IMR-90 (cell line): ENCODE measurements at regions not wholly inside any gene's neighbourhood (a gene's known extent, or its start where the extent isn't known, plus 50 kb on each side); places are given as distances from the start of the nearest gene placed in this dataset.
A peak's percentile ranks its signal among the peaks of the same experiment; 100 is the strongest.

Experiments
- ATAC-seq: fragments of 200-7000 bp; cut with Tn5 transposase; 2 replicates; pipeline ENCODE4 v1.9.1; 2020; ENCODE audit warnings: low read depth, mild to moderate bottlenecking, moderate library complexity
- BruUV-seq: library from RNA; stranded (reverse); fragments of 400-500 nt; replicated peaks from 2 replicates; lab custom pipeline; 2021; lab: Mats Ljungman, UMichigan
- CTCF ChIA-PET: fragments of 300-600 bp; formaldehyde crosslinking; extraction: SDS; loops from one replicate; lab custom pipeline; 2021; ENCODE audit warnings: antibody characterized with exemption; lab: Yijun Ruan, JAX
- POLR2A ChIA-PET: fragments of 300-600 bp; sonication (Branson Sonifier 250); formaldehyde crosslinking; loops from one replicate; lab custom pipeline; 2022; ENCODE audit warnings: antibody characterized with exemption; ENCODE audit not compliant: unreplicated experiment; lab: Charles Lee
- DNase-seq: peaks from one replicate; pipeline ENCODE4 v3.0.0; 2013
- H2AFZ ChIP-seq: replicated peaks from 2 replicates; pipeline ENCODE3; 2013; ENCODE audit warnings: low read length, mild to moderate bottlenecking; ENCODE audit not compliant: poor library complexity
- H2AK5ac ChIP-seq: 2 replicates; pipeline ENCODE4 v1.6.1; 2013; ENCODE audit warnings: low read depth, low read length, inconsistent platforms
- H2AK9ac ChIP-seq: replicated peaks from 2 replicates; pipeline ENCODE3; 2013; ENCODE audit warnings: mild to moderate bottlenecking, low read depth, low read length, moderate library complexity; ENCODE audit not compliant: poor library complexity
- H2BK120ac ChIP-seq: 2 replicates; pipeline ENCODE4 v1.6.1; 2013; ENCODE audit warnings: low read depth, low read length, inconsistent platforms
- H2BK15ac ChIP-seq: 3 replicates; pipeline ENCODE4 v1.6.1; 2013; ENCODE audit warnings: low read depth, low read length, inconsistent platforms
- H2BK20ac ChIP-seq: 2 replicates; pipeline ENCODE4 v1.6.1; 2013; ENCODE audit warnings: low read depth, mild to moderate bottlenecking, inconsistent platforms, low read length, moderate library complexity
- H2BK5ac ChIP-seq: 2 replicates; pipeline ENCODE4 v1.6.1; 2013; ENCODE audit warnings: mild to moderate bottlenecking, low read depth, low read length, inconsistent platforms; ENCODE audit not compliant: poor library complexity, severe bottlenecking
- H3K14ac ChIP-seq: replicated peaks from 2 replicates; pipeline ENCODE4 v1.6.1; 2013; ENCODE audit warnings: low read depth, low read length, inconsistent platforms
- H3K18ac ChIP-seq: 2 replicates; pipeline ENCODE4 v1.6.1; 2013; ENCODE audit warnings: low read depth, low read length, control low read depth
- H3K23ac ChIP-seq: 2 replicates; pipeline ENCODE4 v1.6.1; 2013; ENCODE audit warnings: low read depth, low read length, inconsistent platforms
- H3K27ac ChIP-seq: 2 replicates; pipeline ENCODE4 v1.5.1; 2013; ENCODE audit warnings: mild to moderate bottlenecking, control low read depth, low read length; ENCODE audit not compliant: insufficient read depth
- H3K27me3 ChIP-seq: 2 replicates; pipeline ENCODE4 v1.6.1; 2013; ENCODE audit warnings: low read length; ENCODE audit not compliant: control insufficient read depth, insufficient read depth
- H3K36me3 ChIP-seq: 2 replicates; pipeline ENCODE4 v1.6.1; 2013; ENCODE audit warnings: low read length, mixed read lengths; ENCODE audit not compliant: control insufficient read depth, insufficient read depth
- H3K4ac ChIP-seq: 2 replicates; pipeline ENCODE4 v1.6.1; 2013; ENCODE audit warnings: low read depth, low read length, inconsistent platforms
- H3K4me1 ChIP-seq: 2 replicates; pipeline ENCODE4 v1.6.1; 2013; ENCODE audit warnings: low read length, mixed read lengths; ENCODE audit not compliant: control insufficient read depth, insufficient read depth
- H3K4me2 ChIP-seq: 2 replicates; pipeline ENCODE4 v1.6.1; 2013; ENCODE audit warnings: low read depth, mild to moderate bottlenecking, control low read depth, low read length, moderate library complexity
- H3K4me3 ChIP-seq: 2 replicates; pipeline ENCODE4 v1.5.1; 2013; ENCODE audit warnings: low read depth, mild to moderate bottlenecking, control low read depth, low read length, moderate library complexity; ENCODE audit not compliant: insufficient read depth
- H3K56ac ChIP-seq: 2 replicates; pipeline ENCODE4 v1.6.1; 2013; ENCODE audit warnings: low read length, inconsistent platforms; ENCODE audit not compliant: insufficient read depth; ENCODE audit errors: extremely low read depth
- H3K79me1 ChIP-seq, 2 experiments: 2 replicates each; pipeline ENCODE4 v1.6.1; 2013; ENCODE audit warnings: low read length in 2 of 2, inconsistent platforms in 1 of 2, low read depth in 1 of 2
- H3K9ac ChIP-seq: 2 replicates; pipeline ENCODE4 v1.6.1; 2013; ENCODE audit warnings: low read depth, low read length, control low read depth
- H3K9me1 ChIP-seq: 2 replicates; pipeline ENCODE4 v1.6.1; 2013; ENCODE audit warnings: low read length, inconsistent platforms; ENCODE audit not compliant: insufficient read depth
- H3K9me3 ChIP-seq: 2 replicates; pipeline ENCODE4 v1.6.1; 2013; ENCODE audit warnings: low read length; ENCODE audit not compliant: control insufficient read depth, insufficient read depth
- H4K20me1 ChIP-seq: 2 replicates; pipeline ENCODE4 v1.6.1; 2013; ENCODE audit warnings: low read length, inconsistent platforms; ENCODE audit not compliant: insufficient read depth
- H4K5ac ChIP-seq: 2 replicates; pipeline ENCODE4 v1.6.1; 2013; ENCODE audit warnings: mild to moderate bottlenecking, low read depth, low read length, control low read depth
- H4K8ac ChIP-seq, 2 experiments: 2 replicates each; pipeline ENCODE4 v1.6.1; 2013; ENCODE audit warnings: low read depth in 2 of 2, low read length in 2 of 2, control low read depth in 1 of 2, inconsistent platforms in 1 of 2
- H4K91ac ChIP-seq: 2 replicates; pipeline ENCODE4 v1.6.1; 2013; ENCODE audit warnings: low read depth, low read length, inconsistent platforms; ENCODE audit not compliant: insufficient read depth
- BHLHE40 ChIP-seq: fragments of 150-350 bp; IDR thresholded peaks from 2 replicates; pipeline ENCODE4 v1.6.1; 2016; ENCODE audit warnings: mild to moderate bottlenecking, low read depth, low read length
- CEBPB ChIP-seq: IDR thresholded peaks from 2 replicates; pipeline ENCODE4 v1.6.1; 2012; ENCODE audit warnings: low read depth, low read length, improper control_type of control experiment
- CHD1 ChIP-seq: IDR thresholded peaks from 2 replicates; pipeline ENCODE4 v1.6.1; 2012; ENCODE audit warnings: low read depth, low read length, improper control_type of control experiment
- CTCF ChIP-seq: conservative IDR thresholded peaks from 2 replicates; pipeline ENCODE4 v1.5.1; 2012; ENCODE audit warnings: mild to moderate bottlenecking, low read depth, low read length, improper control_type of control experiment
- ELK1 ChIP-seq: fragments of 150-350 bp; IDR thresholded peaks from 2 replicates; pipeline ENCODE4 v1.6.1; 2016; ENCODE audit warnings: low read depth, mild to moderate bottlenecking, low read length, moderate library complexity, borderline replicate concordance
- FOS ChIP-seq: fragments of 150-350 bp; IDR thresholded peaks from 2 replicates; pipeline ENCODE4 v1.6.1; 2016; ENCODE audit warnings: low read depth, low read length
- MAFK ChIP-seq: IDR thresholded peaks from 2 replicates; pipeline ENCODE4 v1.6.1; 2012; ENCODE audit warnings: low read depth, low read length, improper control_type of control experiment
- MAZ ChIP-seq: IDR thresholded peaks from 2 replicates; pipeline ENCODE4 v1.6.1; 2012; ENCODE audit warnings: low read depth, mild to moderate bottlenecking, low read length, improper control_type of control experiment, moderate library complexity, borderline replicate concordance
- MXI1 ChIP-seq: IDR thresholded peaks from 2 replicates; pipeline ENCODE4 v1.6.1; 2012; ENCODE audit warnings: low read depth, mild to moderate bottlenecking, low read length, moderate library complexity, borderline replicate concordance
- NFE2L2 ChIP-seq: fragments of 150-350 bp; IDR thresholded peaks from 2 replicates; pipeline ENCODE4 v1.6.1; 2016; ENCODE audit warnings: low read depth, mild to moderate bottlenecking, low read length
- POLR2A ChIP-seq: IDR thresholded peaks from 2 replicates; pipeline ENCODE4 v1.6.1; 2012; ENCODE audit warnings: mild to moderate bottlenecking, low read depth, low read length
- RFX5 ChIP-seq: IDR thresholded peaks from 2 replicates; pipeline ENCODE4 v1.8.0; 2012; ENCODE audit warnings: low read depth, mild to moderate bottlenecking, low read length, moderate library complexity
- dilution Hi-C: fragments of 300-500 bp; cut with HindIII; formaldehyde crosslinking; loops from one replicate; pipeline ENCODE4 v1.14.3; 2018; ENCODE audit warnings: low sequenced_read_pairs; ENCODE audit not compliant: unreplicated experiment
- in situ Hi-C: fragments of 300-500 bp; cut with MboI; formaldehyde crosslinking; loops from 3 replicates; pipeline ENCODE4 v1.14.3; 2019; ENCODE audit warnings: low sequenced_read_pairs, inconsistent platforms, mixed read lengths
- intact Hi-C: fragments of 100-400 bp; cut with micrococcal nuclease; formaldehyde crosslinking; loops from 2 replicates; pipeline ENCODE4 v1.10.0; 2022
- TF ChIP-seq, protein P1 (sequence below): fragments of 150-350 bp; IDR thresholded peaks from 2 replicates; pipeline ENCODE4 v1.6.1; 2017; ENCODE audit warnings: mild to moderate bottlenecking, antibody characterized with exemption, low read length, low read depth

GRCh38 chr12:76622915-76623314, 63.3 kb upstream of the OSBPL8 start:
- Histone ChIP-seq H2BK15ac (no peak overlapping the region; the same call in 2 of the 3 replicates), H3K27me3 (no peaks in the 10 kb centered on the region), H3K27ac (no peak overlapping the region), H3K9me1 (no peaks in the 10 kb centered on the region), H3K4me2 (no peak overlapping the region), H3K4me1 (peaks cover 5% of the 10 kb centered on the region; the same call in 1 of the 2 replicates), H3K4ac (peak overlapping the region; percentile 36), H2BK120ac (peak overlapping the region; percentile 56), H3K79me1 (no peaks in the 10 kb centered on the region), H2AK9ac (no peak overlapping the region), H3K14ac (peak overlapping the region; percentile 40; the same call in 1 of the 2 replicates), H3K23ac (no peak overlapping the region), H2AFZ (no peak overlapping the region), H2BK5ac (peak overlapping the region; percentile 36), H3K56ac (no peak overlapping the region), H2BK20ac (peak overlapping the region; percentile 60; the same call in 1 of the 2 replicates), H4K91ac (no peak overlapping the region), H2AK5ac (no peak overlapping the region), H4K8ac (no peak overlapping the region), H4K5ac (peak overlapping the region; percentile 64), H4K20me1 (no peaks in the 10 kb centered on the region), H3K9me3 (no peaks in the 10 kb centered on the region), H3K18ac (peak overlapping the region; percentile 74; the same call in 1 of the 2 replicates), H3K9ac (no peak overlapping the region), H3K36me3 (no peaks in the 10 kb centered on the region), H3K4me3 (no peak overlapping the region)
- intact Hi-C loops = no loop called here
- POLR2A ChIA-PET = no interaction called here
- no peak for ATAC-seq
- in situ Hi-C loops = no loop called here
- no TSS peak for BruUV-seq
- CTCF ChIA-PET = interaction anchor here (0.6 kb wide), 1 partner anchor 193 kb away, joined by 4 read pairs; no protein-coding TSS in a partner anchor
- TF ChIP-seq MAZ = no peak
- TF ChIP-seq MAFK = no peak
- no peak for TF ChIP-seq ELK1
- no peak for TF ChIP-seq CTCF
- TF ChIP-seq CHD1 = no peak
- TF ChIP-seq, protein P1, sequence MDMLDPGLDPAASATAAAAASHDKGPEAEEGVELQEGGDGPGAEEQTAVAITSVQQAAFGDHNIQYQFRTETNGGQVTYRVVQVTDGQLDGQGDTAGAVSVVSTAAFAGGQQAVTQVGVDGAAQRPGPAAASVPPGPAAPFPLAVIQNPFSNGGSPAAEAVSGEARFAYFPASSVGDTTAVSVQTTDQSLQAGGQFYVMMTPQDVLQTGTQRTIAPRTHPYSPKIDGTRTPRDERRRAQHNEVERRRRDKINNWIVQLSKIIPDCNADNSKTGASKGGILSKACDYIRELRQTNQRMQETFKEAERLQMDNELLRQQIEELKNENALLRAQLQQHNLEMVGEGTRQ = no peak
- no peak for TF ChIP-seq FOS
- TF ChIP-seq POLR2A = no peak
- no peak for TF ChIP-seq CEBPB
- no peak for TF ChIP-seq MXI1
- TF ChIP-seq NFE2L2 = no peak
- no peak for TF ChIP-seq RFX5
- TF ChIP-seq BHLHE40 = no peak
- no peak for DNase-seq
- dilution Hi-C loops = no loop called here
